ENCODE measurements at regions not wholly inside any gene's neighbourhood (a gene's known extent, or its start where the extent isn't known, plus 50 kb on each side); places are given as distances from the start of the nearest gene placed in this dataset.

GRCh38 chr4:37763831-37764230 is 62.7 kb upstream of the PGM2 start:
- TF ChIP-seq CTCF (IDR thresholded peaks at IDR 0.05) (no peak), POLR2AphosphoS5 (IDR thresholded peaks at IDR 0.05) (no peak), POLR2A (IDR thresholded peaks at IDR 0.05) (no peak)
